H1 (cell line): ENCODE measurements at regions not wholly inside any gene's neighbourhood (a gene's known extent, or its start where the extent isn't known, plus 50 kb on each side); places are given as distances from the start of the nearest gene placed in this dataset.

ENCODE experiments used
- CTCF ChIA-PET: fragments of 300-600 bp; sonication (Branson Sonifier 250); formaldehyde crosslinking; loops from one replicate; lab custom pipeline; 2021; ENCODE audit not compliant: partially characterized antibody; lab: Charles Lee
- POLR2A ChIA-PET: fragments of 300-600 bp; sonication (Branson Sonifier 250); formaldehyde crosslinking; loops from one replicate; lab custom pipeline; 2021; ENCODE audit warnings: inconsistent platforms; ENCODE audit not compliant: partially characterized antibody; lab: Charles Lee
- DNase-seq, 2 experiments: peaks; one replicate each; pipeline versions ENCODE4 v3.0.0 to v3.0.0-alpha.2; 2010 to 2022; ENCODE audit warnings: low spot score in 2 of 2, low read depth in 1 of 2, mixed read lengths in 1 of 2
- FAIRE-seq: peaks from 2 replicates; lab custom pipeline; 2011; peaks lifted over from hg19 to GRCh38; lab: Jason Lieb, UNC
- H2AFZ ChIP-seq: 2 replicates; pipeline ENCODE4 v1.8.1; 2012; ENCODE audit warnings: low read length, inconsistent platforms
- H2AK5ac ChIP-seq: 2 replicates; pipeline ENCODE4 v1.6.1; 2013; ENCODE audit warnings: low read depth, low read length
- H2BK120ac ChIP-seq: replicated peaks from 2 replicates; pipeline ENCODE3; 2013; ENCODE audit warnings: low read depth, low read length, inconsistent platforms
- H2BK12ac ChIP-seq: 2 replicates; pipeline ENCODE4 v1.6.1; 2013; ENCODE audit warnings: low read depth, low read length
- H2BK15ac ChIP-seq: 2 replicates; pipeline ENCODE4 v1.6.1; 2013; ENCODE audit warnings: low read length
- H2BK20ac ChIP-seq: 2 replicates; pipeline ENCODE4 v1.6.1; 2013; ENCODE audit warnings: low read length
- H2BK5ac ChIP-seq: 2 replicates; pipeline ENCODE4 v1.6.1; 2013; ENCODE audit warnings: low read depth, low read length
- H3K14ac ChIP-seq: 2 replicates; pipeline ENCODE4 v1.6.1; 2013; ENCODE audit warnings: inconsistent platforms; ENCODE audit not compliant: insufficient read length
- H3K18ac ChIP-seq: 2 replicates; pipeline ENCODE4 v1.6.1; 2013; ENCODE audit warnings: low read length; ENCODE audit errors: extremely low read depth
- H3K23ac ChIP-seq: 2 replicates; pipeline ENCODE4 v1.6.1; 2013; ENCODE audit warnings: inconsistent platforms; ENCODE audit not compliant: insufficient read length
- H3K23me2 ChIP-seq: 2 replicates; pipeline ENCODE4 v1.6.1; 2013; ENCODE audit warnings: low read depth, low read length
- H3K27ac ChIP-seq: 2 replicates; pipeline ENCODE4 v1.6.1; 2011; ENCODE audit warnings: low read depth, low read length, inconsistent platforms
- H3K27me3 ChIP-seq, 4 experiments: replicated peaks in 1 of 4; 1 replicate in 1 of 4; 2 replicates in 3 of 4; pipeline versions ENCODE4 v1.6.1 to v1.8.1; 2011 to 2013; ENCODE audit warnings: low read length in 3 of 4, mild to moderate bottlenecking in 3 of 4, inconsistent platforms in 2 of 4, mixed read lengths in 2 of 4, moderate library complexity in 1 of 4; ENCODE audit not compliant: control insufficient read depth in 3 of 4, insufficient read depth in 3 of 4; ENCODE audit errors: extremely low read depth in 1 of 4
- H3K36me3 ChIP-seq, 4 experiments: 2 replicates each; pipeline versions ENCODE4 v1.6.1 to v1.8.1; 2011 to 2013; ENCODE audit warnings: mild to moderate bottlenecking in 4 of 4, low read length in 3 of 4, moderate library complexity in 2 of 4, control low read depth in 1 of 4, inconsistent platforms in 1 of 4; ENCODE audit not compliant: insufficient read depth in 4 of 4, control insufficient read depth in 2 of 4
- H3K4ac ChIP-seq: replicated peaks from 2 replicates; pipeline ENCODE3; 2013; ENCODE audit warnings: low read length, low read depth, mixed read lengths, inconsistent platforms; ENCODE audit not compliant: insufficient read length
- H3K4me1 ChIP-seq, 4 experiments: replicated peaks in 1 of 4; 1 replicate in 1 of 4; 2 replicates in 3 of 4; pipeline versions ENCODE4 v1.6.1 to v1.8.1; 2011 to 2013; ENCODE audit warnings: low read length in 3 of 4, inconsistent platforms in 2 of 4, mixed read lengths in 1 of 4; ENCODE audit not compliant: insufficient read depth in 4 of 4, control insufficient read depth in 3 of 4
- H3K4me2 ChIP-seq, 2 experiments: 2 replicates each; pipeline versions ENCODE4 v1.6.1 to v1.8.1; 2011 to 2013; ENCODE audit warnings: low read depth in 2 of 2, low read length in 2 of 2, control low read depth in 1 of 2, inconsistent platforms in 1 of 2, mild to moderate bottlenecking in 1 of 2; ENCODE audit not compliant: insufficient read depth in 1 of 2
- H3K4me3 ChIP-seq, 4 experiments: fragments of 200-600, 300-600 bp in 1 of 4; sonication (generic), shearing (Covaris generic), sonication (Bioruptor Twin) in 1 of 4; 2 replicates each; pipeline versions ENCODE4 v1.5.1 to v1.8.1; 2011 to 2016; ENCODE audit warnings: low read length in 4 of 4, low read depth in 3 of 4, control low read depth in 2 of 4, inconsistent platforms in 2 of 4, mild to moderate bottlenecking in 2 of 4, mixed read lengths in 1 of 4, moderate library complexity in 1 of 4; ENCODE audit not compliant: insufficient read depth in 2 of 4; ENCODE audit errors: extremely low read depth in 1 of 4
- H3K56ac ChIP-seq: replicated peaks from 2 replicates; pipeline ENCODE3; 2013; ENCODE audit warnings: low read depth, mild to moderate bottlenecking, mixed read lengths, low read length, inconsistent platforms; ENCODE audit not compliant: insufficient read length
- H3K79me1 ChIP-seq: 2 replicates; pipeline ENCODE4 v1.6.1; 2013; ENCODE audit warnings: low read depth, low read length, control low read depth
- H3K79me2 ChIP-seq, 2 experiments: 2 replicates each; pipeline versions ENCODE4 v1.6.1 to v1.8.1; 2012 to 2013; ENCODE audit warnings: low read length in 2 of 2, mild to moderate bottlenecking in 2 of 2, inconsistent platforms in 1 of 2; ENCODE audit not compliant: insufficient read depth in 2 of 2, control insufficient read depth in 1 of 2
- H3K9ac ChIP-seq, 4 experiments: replicated peaks in 1 of 4; 1 replicate in 1 of 4; 2 replicates in 3 of 4; pipeline versions ENCODE4 v1.6.1 to v1.8.1; 2011 to 2013; ENCODE audit warnings: low read depth in 3 of 4, low read length in 3 of 4, control low read depth in 2 of 4, mild to moderate bottlenecking in 2 of 4, moderate library complexity in 2 of 4, inconsistent platforms in 1 of 4; ENCODE audit errors: extremely low read depth in 1 of 4
- H3K9me3 ChIP-seq, 2 experiments: 2 replicates each; pipeline versions ENCODE4 v1.6.1 to v1.8.1; 2012 to 2013; ENCODE audit warnings: mild to moderate bottlenecking in 2 of 2, moderate library complexity in 2 of 2, control low read depth in 1 of 2, inconsistent platforms in 1 of 2, low read depth in 1 of 2, low read length in 1 of 2, mixed read lengths in 1 of 2; ENCODE audit not compliant: insufficient read depth in 2 of 2
- H4K20me1 ChIP-seq, 2 experiments: replicated peaks in 1 of 2; 2 replicates each; pipeline versions ENCODE3 to v1.8.1; 2011 to 2013; ENCODE audit warnings: inconsistent platforms in 2 of 2, low read length in 2 of 2, mild to moderate bottlenecking in 1 of 2; ENCODE audit not compliant: insufficient read depth in 2 of 2, control insufficient read depth in 1 of 2
- H4K5ac ChIP-seq: 2 replicates; pipeline ENCODE4 v1.6.1; 2013; ENCODE audit warnings: low read length, low read depth, mixed read lengths, inconsistent platforms; ENCODE audit not compliant: insufficient read length
- H4K8ac ChIP-seq: 2 replicates; pipeline ENCODE4 v1.8.0; 2013; ENCODE audit warnings: mild to moderate bottlenecking, moderate library complexity, low read length, inconsistent platforms; ENCODE audit not compliant: insufficient read depth; ENCODE audit errors: extremely low read depth
- H4K91ac ChIP-seq: replicated peaks from 2 replicates; pipeline ENCODE3; 2013; ENCODE audit warnings: low read length, mixed read lengths, inconsistent platforms; ENCODE audit not compliant: insufficient read length
- BACH1 ChIP-seq: IDR thresholded peaks from 2 replicates; pipeline ENCODE4 v1.6.1; 2012; ENCODE audit warnings: low read length, improper control_type of control experiment
- BCL11A ChIP-seq, 2 experiments: IDR thresholded peaks; one replicate each; pipeline ENCODE4 v1.6.1; 2011; ENCODE audit warnings: low read depth in 2 of 2, low read length in 2 of 2, mild to moderate bottlenecking in 2 of 2
- CHD1 ChIP-seq: IDR thresholded peaks from 2 replicates; pipeline ENCODE4 v1.6.1; 2012; ENCODE audit warnings: low read depth, low read length, improper control_type of control experiment
- CHD2 ChIP-seq: IDR thresholded peaks from 2 replicates; pipeline ENCODE4 v1.6.1; 2012; ENCODE audit warnings: low read length, improper control_type of control experiment
- E2F6 ChIP-seq: IDR thresholded peaks from 2 replicates; pipeline ENCODE4 v1.6.1; 2012; ENCODE audit warnings: inconsistent platforms
- HDAC2 ChIP-seq, 2 experiments: fragments of 300-600 bp in 1 of 2; sonication (generic) in 1 of 2; IDR thresholded peaks; 2 replicates each; pipeline ENCODE4 v1.6.1; 2011 to 2012; ENCODE audit warnings: low read depth in 2 of 2, low read length in 2 of 2, mild to moderate bottlenecking in 2 of 2, moderate library complexity in 2 of 2, borderline replicate concordance in 1 of 2, inconsistent platforms in 1 of 2
- POLR2AphosphoS5 ChIP-seq: IDR thresholded peaks from 2 replicates; pipeline ENCODE4 v1.6.1; 2011; ENCODE audit warnings: low read depth, low read length
- SAP30 ChIP-seq: fragments of 300-600 bp; sonication (generic); IDR thresholded peaks from 2 replicates; pipeline ENCODE4 v1.7.1; 2012; ENCODE audit warnings: low read length, moderate library complexity, mild to moderate bottlenecking, inconsistent platforms; ENCODE audit not compliant: insufficient read depth, insufficient replicate concordance
- SP4 ChIP-seq: IDR thresholded peaks from 2 replicates; pipeline ENCODE4 v1.6.1; 2012; ENCODE audit warnings: low read length, inconsistent platforms
- SRF ChIP-seq: IDR thresholded peaks from 2 replicates; pipeline ENCODE4 v1.6.1; 2011; ENCODE audit warnings: mild to moderate bottlenecking, low read depth, low read length, moderate library complexity
- YY1 ChIP-seq: IDR thresholded peaks from 2 replicates; pipeline ENCODE4 v1.6.1; 2011; ENCODE audit warnings: low read depth, mild to moderate bottlenecking, low read length
- WGBS, 2 experiments: shearing (Covaris generic) in 1 of 2; methylation state at CpG; one replicate each; pipeline versions ENCODE4 v1.1.6 to v1.1.7; 2013 to 2015; ENCODE audit warnings: low lambda C conversion rate in 2 of 2, mixed read lengths in 2 of 2, inconsistent platforms in 1 of 2, low coverage in 1 of 2, missing lambda C conversion rate in 1 of 2; ENCODE audit not compliant: insufficient replicate concordance in 2 of 2, insufficient coverage in 1 of 2, insufficient read length in 1 of 2; ENCODE audit errors: extremely low coverage in 1 of 2, missing lambda C conversion rate in 1 of 2; 5-methylcytosine and 5-hydroxymethylcytosine counted together
- TF ChIP-seq, protein P1 (sequence below), 3 experiments: IDR thresholded peaks; 1 replicate in 2 of 3; 2 replicates in 1 of 3; pipeline versions ENCODE4 v1.5.1 to v1.6.1; 2011; ENCODE audit warnings: low read length in 3 of 3, mild to moderate bottlenecking in 3 of 3, inconsistent platforms in 2 of 3, low read depth in 1 of 3, moderate library complexity in 1 of 3; ENCODE audit not compliant: insufficient read depth in 1 of 3; ENCODE audit errors: control extremely low read depth in 1 of 3

DNA sequence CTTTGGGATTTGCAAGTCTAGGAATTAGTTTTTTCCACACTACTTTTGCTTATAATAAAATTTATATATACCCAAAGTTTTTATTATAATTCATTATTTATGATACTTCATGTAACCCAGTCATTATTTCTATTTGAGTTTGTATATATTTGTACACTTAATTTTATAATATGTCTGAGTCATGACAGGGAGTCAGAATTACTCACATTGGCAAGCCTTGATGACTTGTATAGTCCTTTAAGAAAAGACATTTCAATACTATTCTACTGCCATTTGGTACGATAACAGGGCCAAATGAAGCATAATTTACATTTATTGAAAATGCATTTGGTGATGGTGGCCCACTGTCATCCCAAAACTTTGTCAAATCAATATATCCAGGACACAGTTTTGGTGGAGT is 95.9 kb upstream of the UNC13C start:
- FAIRE-seq (no peak), DNase-seq (no peak)
- Histone ChIP-seq H3K9me3 (peaks cover 2 to 7% of the 10 kb centered on the region in 2 experiments; a peak in 1 of 4 replicates), H2AK5ac (no peak overlapping the region), H2BK120ac (no peak overlapping the region), H4K20me1 (no peaks in the 10 kb centered on the region), H3K27ac (no peak overlapping the region), H3K14ac (no peak overlapping the region), H3K18ac (no peak overlapping the region), H3K4me3 (no peak overlapping the region), H4K8ac (no peak overlapping the region), H3K79me1 (no peaks in the 10 kb centered on the region), H3K56ac (no peak overlapping the region), H3K27me3 (no peaks in the 10 kb centered on the region), H3K9ac (no peak overlapping the region), H3K4ac (no peak overlapping the region), H2BK15ac (no peak overlapping the region), H2BK12ac (no peak overlapping the region), H3K4me2 (no peak overlapping the region), H4K91ac (no peak overlapping the region), H4K5ac (no peak overlapping the region), H3K23ac (no peak overlapping the region), H3K4me1 (no peaks in the 10 kb centered on the region), H2AFZ (no peak overlapping the region), H2BK5ac (no peak overlapping the region), H3K23me2 (no peaks in the 10 kb centered on the region; the same call in 1 of the 2 replicates), H3K36me3 (no peaks in the 10 kb centered on the region), H3K79me2 (no peaks in the 10 kb centered on the region), H2BK20ac (no peak overlapping the region)
- POLR2A ChIA-PET = no interaction called here
- CTCF ChIA-PET = no interaction called here
- WGBS, 2 experiments = 0% methylated on average over 1 of the region's 1 CpG; no CpG with 5 or more reads in 1 of the 2 experiments
- no peak for TF ChIP-seq HDAC2 (IDR thresholded peaks at IDR 0.05; ENCODE audit: borderline replicate concordance in 1 of 2, low read depth in 2 of 2, low read length in 2 of 2)
- no peak for TF ChIP-seq SRF
- TF ChIP-seq YY1 = no peak
- TF ChIP-seq POLR2AphosphoS5 = no peak
- no peak for TF ChIP-seq SP4
- TF ChIP-seq BCL11A (IDR thresholded peaks at IDR 0.05; ENCODE audit: low read depth in 2 of 2, low read length in 2 of 2) = no peak
- no peak for TF ChIP-seq SAP30
- no peak for TF ChIP-seq CHD2
- TF ChIP-seq, protein P1, sequence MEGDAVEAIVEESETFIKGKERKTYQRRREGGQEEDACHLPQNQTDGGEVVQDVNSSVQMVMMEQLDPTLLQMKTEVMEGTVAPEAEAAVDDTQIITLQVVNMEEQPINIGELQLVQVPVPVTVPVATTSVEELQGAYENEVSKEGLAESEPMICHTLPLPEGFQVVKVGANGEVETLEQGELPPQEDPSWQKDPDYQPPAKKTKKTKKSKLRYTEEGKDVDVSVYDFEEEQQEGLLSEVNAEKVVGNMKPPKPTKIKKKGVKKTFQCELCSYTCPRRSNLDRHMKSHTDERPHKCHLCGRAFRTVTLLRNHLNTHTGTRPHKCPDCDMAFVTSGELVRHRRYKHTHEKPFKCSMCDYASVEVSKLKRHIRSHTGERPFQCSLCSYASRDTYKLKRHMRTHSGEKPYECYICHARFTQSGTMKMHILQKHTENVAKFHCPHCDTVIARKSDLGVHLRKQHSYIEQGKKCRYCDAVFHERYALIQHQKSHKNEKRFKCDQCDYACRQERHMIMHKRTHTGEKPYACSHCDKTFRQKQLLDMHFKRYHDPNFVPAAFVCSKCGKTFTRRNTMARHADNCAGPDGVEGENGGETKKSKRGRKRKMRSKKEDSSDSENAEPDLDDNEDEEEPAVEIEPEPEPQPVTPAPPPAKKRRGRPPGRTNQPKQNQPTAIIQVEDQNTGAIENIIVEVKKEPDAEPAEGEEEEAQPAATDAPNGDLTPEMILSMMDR (IDR thresholded peaks at IDR 0.05; ENCODE audit: control extremely low read depth in 1 of 3, insufficient read depth in 1 of 3, low read depth in 1 of 3, low read length in 3 of 3) = no peak
- TF ChIP-seq BACH1 = no peak
- no peak for TF ChIP-seq CHD1
- no peak for TF ChIP-seq E2F6
